ENCODE measurements at regions not wholly inside any gene's neighbourhood (a gene's known extent, or its start where the extent isn't known, plus 50 kb on each side); places are given as distances from the start of the nearest gene placed in this dataset.

- Histone ChIP-seq H3K4me1 (ENCODE audit: control insufficient read depth, insufficient read depth, low read length) (no peaks in the 10 kb centered on the region), H3K27ac (ENCODE audit: low read length) (no peak overlapping the region), H3K9me3 (ENCODE audit: control insufficient read depth, insufficient read depth, low read depth, low read length) (no peaks in the 10 kb centered on the region), H3K4me3 (ENCODE audit: low read depth in 2 of 2, low read length in 2 of 2) (no peak overlapping the region), H3K36me3 (ENCODE audit: control insufficient read depth, insufficient read depth, low read length) (no peaks in the 10 kb centered on the region), H3K27me3 (ENCODE audit: control insufficient read depth, insufficient read depth, low read length) (no peaks in the 10 kb centered on the region)
- ChIA-PET POLR2A (no interaction called here), CTCF (no interaction called here)
- in situ Hi-C loops (cut with HindIII; ENCODE audit: low pct_unique_long_range_greater_than_20kb, low sequenced_read_pairs) (no loop called here), intact Hi-C loops (cut with micrococcal nuclease; ENCODE audit: unreplicated experiment) (no loop called here)
- ATAC-seq (no peak), DNase-seq (ENCODE audit: low read depth, low spot score) (no peak)
- no TSS peak for BruUV-seq (replicated peaks)
- TF ChIP-seq CTCF (IDR thresholded peaks at IDR 0.05) (no peak), POLR2AphosphoS5 (IDR thresholded peaks at IDR 0.05; ENCODE audit: low read depth, low read length) (no peak), REST (IDR thresholded peaks at IDR 0.05; ENCODE audit: insufficient read depth in 1 of 2, low read depth in 2 of 2, low read length in 1 of 2) (no peak), SIN3A (IDR thresholded peaks at IDR 0.05; ENCODE audit: borderline replicate concordance, insufficient read depth, low read depth, low read length) (no peak), TCF7L2 (IDR thresholded peaks at IDR 0.05; ENCODE audit: low read depth, low read length) (no peak)
Observed at GRCh38 chr2:136291871-136292270, 173.9 kb upstream of the CXCR4 start.

GRCh38 chr2:136290326-136290725 is 172.4 kb upstream of the CXCR4 start:
- POLR2A ChIA-PET = no interaction called here
- H3K27me3 ChIP-seq (ENCODE audit: control insufficient read depth, insufficient read depth, low read length) = no peaks in the 10 kb centered on the region
- H3K4me1 ChIP-seq (ENCODE audit: control insufficient read depth, insufficient read depth, low read length) = no peaks in the 10 kb centered on the region
- H3K36me3 ChIP-seq (ENCODE audit: control insufficient read depth, insufficient read depth, low read length) = no peaks in the 10 kb centered on the region
- no TSS peak for BruUV-seq (replicated peaks)
- in situ Hi-C loops (cut with HindIII; ENCODE audit: low pct_unique_long_range_greater_than_20kb, low sequenced_read_pairs) = no loop called here
- no peak for DNase-seq (ENCODE audit: low read depth, low spot score)
- intact Hi-C loops (cut with micrococcal nuclease; ENCODE audit: unreplicated experiment) = no loop called here
- H3K27ac ChIP-seq (ENCODE audit: low read length) = no peak overlapping the region
- no peak overlapping the region for H3K4me3 ChIP-seq (ENCODE audit: low read depth in 2 of 2, low read length in 2 of 2)
- CTCF ChIA-PET = no interaction called here
- ATAC-seq = no peak
- TF ChIP-seq SIN3A (IDR thresholded peaks at IDR 0.05; ENCODE audit: borderline replicate concordance, insufficient read depth, low read depth, low read length) (no peak), REST (IDR thresholded peaks at IDR 0.05; ENCODE audit: insufficient read depth in 1 of 2, low read depth in 2 of 2, low read length in 1 of 2) (no peak), POLR2AphosphoS5 (IDR thresholded peaks at IDR 0.05; ENCODE audit: low read depth, low read length) (no peak), CTCF (IDR thresholded peaks at IDR 0.05) (no peak), TCF7L2 (IDR thresholded peaks at IDR 0.05; ENCODE audit: low read depth, low read length) (no peak)
- no peaks in the 10 kb centered on the region for H3K9me3 ChIP-seq (ENCODE audit: control insufficient read depth, insufficient read depth, low read depth, low read length)
